GM08714 (cell line): ENCODE measurements at regions not wholly inside any gene's neighbourhood (a gene's known extent, or its start where the extent isn't known, plus 50 kb on each side); places are given as distances from the start of the nearest gene placed in this dataset.

Source experiments
- H3K4me3 ChIP-seq: fragments of 200-500 bp; sonication (Bioruptor generic); 2 replicates; pipeline ENCODE4 v1.5.1; 2014; ENCODE audit warnings: mild to moderate bottlenecking, low read length, inconsistent platforms
- ZNF274 ChIP-seq: IDR thresholded peaks from 2 replicates; pipeline ENCODE4 v1.6.1; 2012; ENCODE audit warnings: mild to moderate bottlenecking, low read depth, low read length

DNA sequence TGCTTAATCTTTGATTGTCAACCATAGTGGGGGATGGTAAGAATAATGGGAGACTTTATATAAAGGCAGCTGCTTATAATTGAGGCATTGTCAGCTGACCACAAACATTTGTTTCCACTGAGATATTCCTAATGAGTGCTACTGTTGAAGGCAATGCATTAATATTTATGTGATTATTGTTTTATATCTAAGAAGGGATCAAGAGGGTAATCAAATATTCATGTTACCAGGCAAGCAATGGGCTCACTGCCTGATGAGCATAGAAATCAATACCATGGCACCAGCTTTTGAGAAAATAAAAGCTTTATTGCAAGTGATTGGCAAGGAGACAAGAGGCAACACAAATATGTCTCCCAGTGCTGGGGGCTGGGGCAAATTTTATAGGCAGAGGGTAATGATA, 706.7 kb upstream of the ADAMTS5 start:
- TF ChIP-seq ZNF274: no peak
- no peak overlapping the region for H3K4me3 ChIP-seq

DNA sequence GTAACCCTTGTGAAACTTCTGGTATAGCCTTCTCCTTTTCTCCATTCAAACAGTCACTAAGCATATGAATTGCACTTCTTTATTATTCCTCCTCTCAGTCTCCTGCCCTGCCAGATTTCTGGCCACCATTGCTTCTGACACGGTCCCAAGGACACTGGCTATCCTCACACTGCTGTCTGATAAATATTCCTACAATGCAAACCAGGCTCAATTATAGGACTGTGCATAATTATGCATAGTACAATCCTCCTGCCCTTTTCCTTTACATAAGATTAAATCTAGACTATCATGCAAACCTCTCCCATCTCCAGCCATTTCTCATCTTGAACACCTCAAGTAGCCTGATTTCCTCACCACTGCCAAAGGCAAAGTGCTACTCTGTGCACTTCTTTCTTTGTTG, 704.3 kb upstream of the ADAMTS5 start:
- TF ChIP-seq ZNF274: no peak

DNA sequence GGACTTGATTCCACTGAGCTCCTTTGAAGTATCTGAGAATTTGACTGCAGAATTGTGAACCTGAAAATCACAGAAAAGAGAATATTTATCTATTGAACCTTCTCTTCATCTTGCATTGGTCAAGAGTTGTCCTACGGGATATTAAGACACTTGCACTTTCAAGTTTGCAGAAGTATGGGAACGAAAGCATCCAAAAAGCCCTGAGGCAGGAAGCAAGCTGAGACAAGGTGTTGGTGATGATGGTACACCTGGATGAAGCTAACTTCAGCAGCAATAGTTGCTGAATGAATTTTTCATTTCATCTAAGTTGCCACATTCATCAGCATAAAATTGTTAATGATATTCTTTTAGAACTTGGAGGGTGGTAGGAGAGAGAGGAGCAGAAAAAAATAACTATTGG, 686.6 kb upstream of the ADAMTS5 start:
- no peak for TF ChIP-seq ZNF274

More for the DNA sequence above, 704.3 kb upstream of the ADAMTS5 start:
- no peak overlapping the region for H3K4me3 ChIP-seq

DNA sequence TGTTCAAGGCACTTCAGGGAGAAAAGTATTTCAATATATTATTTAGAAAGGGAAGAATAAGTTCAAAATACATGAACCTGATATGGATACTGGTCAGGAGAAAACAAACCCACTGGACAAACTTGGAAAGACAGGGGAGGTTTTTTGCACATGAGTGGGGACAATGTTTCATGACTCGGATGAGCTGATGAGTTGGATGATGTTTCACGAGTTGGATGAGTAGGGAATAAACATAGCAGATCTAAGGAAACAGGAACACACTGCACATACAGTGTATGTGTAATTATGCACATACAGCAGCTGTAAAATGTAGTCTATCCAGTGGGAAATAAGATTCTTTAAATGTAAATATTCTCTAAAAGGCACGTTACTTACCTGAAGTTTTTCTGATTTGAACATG, 682.9 kb upstream of the ADAMTS5 start:
- TF ChIP-seq ZNF274: no peak
- H3K4me3 ChIP-seq: no peak overlapping the region

More for the DNA sequence above, 686.6 kb upstream of the ADAMTS5 start:
- H3K4me3 ChIP-seq: no peak overlapping the region

DNA sequence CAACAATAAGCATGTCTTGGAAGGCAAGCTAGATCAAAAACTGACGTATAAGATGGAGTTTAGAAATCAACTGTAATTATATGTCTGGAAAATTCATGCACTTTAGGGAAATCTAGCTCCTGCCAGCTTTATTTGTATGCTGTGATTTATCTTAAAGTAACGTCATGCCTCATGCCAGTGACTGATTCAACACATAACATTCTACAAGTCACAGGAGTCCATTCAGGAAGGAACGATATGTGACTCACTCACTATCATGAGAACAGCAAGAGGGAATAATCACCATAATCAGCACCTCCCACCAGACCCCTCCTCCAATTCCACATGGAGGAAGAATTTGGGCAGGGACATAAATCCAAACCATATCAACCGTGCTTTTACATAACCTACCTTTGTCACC, 682.4 kb upstream of the ADAMTS5 start:
- H3K4me3 ChIP-seq: no peak overlapping the region
- TF ChIP-seq ZNF274: no peak

DNA sequence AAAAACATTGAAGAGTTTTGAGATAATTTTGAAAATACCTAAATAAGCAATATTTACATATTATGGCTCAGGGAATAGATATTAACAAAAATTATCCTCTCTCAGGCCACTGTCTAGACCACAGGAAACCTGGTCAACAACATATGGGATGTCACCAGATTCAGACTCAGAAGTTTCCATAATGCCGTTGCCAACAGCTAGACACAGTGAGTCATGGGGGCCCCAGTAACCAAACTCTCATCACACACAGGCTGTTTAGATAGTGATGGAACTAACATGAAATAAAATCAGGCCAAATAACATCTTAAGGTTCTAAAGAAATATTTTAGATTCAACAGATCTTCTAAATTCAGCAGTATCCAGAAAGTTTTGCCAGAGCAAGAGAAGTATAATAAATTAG, 681.7 kb upstream of the ADAMTS5 start:
- TF ChIP-seq ZNF274: no peak
- H3K4me3 ChIP-seq: no peak overlapping the region

DNA sequence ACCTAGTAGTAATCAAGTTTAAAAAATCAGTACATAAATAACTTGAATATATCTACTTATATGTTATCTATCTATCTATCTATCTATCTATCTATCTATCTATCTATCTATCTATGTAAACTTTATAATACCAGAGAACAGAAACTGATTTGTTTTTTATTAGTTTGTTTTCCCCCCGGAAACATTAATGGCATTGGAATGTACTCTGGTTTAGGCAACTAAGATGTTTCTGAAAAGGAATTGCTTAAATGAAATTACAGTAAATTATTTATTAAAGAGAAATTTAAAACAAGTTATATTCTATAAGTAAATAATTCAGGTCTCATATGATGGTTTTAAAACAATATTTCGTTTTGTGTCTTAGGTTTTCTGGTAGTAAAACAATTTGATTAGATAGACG, 681.0 kb upstream of the ADAMTS5 start:
- no peak for TF ChIP-seq ZNF274
- H3K4me3 ChIP-seq: no peak overlapping the region

DNA sequence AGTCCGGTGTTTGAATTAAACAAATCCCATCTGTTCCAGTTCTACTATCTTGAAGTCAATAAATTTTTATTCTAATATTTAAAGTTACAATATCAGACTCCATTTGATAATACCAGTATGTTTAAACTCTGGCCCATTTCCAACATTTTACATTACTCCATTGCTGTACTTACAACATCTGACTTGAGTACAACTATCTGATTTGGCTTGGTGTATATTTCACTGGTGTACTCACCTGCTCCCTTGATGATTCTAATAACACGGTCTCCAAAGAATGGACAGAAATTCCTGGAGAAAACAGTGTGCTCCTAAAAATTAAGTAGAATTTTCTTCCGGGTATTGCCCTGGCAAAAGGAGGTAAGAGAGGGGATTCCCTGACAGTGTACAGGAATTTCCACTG, 680.5 kb upstream of the ADAMTS5 start:
- TF ChIP-seq ZNF274: no peak
- H3K4me3 ChIP-seq: no peak overlapping the region

DNA sequence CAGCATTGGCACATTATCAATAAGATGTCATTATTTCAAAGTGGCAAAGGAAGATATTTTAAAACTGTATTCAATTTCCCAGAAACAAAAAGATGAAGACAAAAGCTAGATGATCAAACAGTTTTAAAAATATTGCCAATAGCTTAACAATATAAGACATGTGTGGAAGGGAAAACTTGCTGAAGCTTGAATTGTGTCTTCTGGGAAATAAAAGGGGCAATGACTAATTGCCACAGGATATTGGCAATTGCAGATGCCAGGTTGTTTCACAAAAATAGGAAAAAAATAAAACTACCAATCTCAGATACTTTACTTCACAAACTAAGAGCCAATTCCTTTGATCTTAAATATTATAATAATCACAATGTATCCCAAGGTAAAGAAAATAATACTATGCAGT, 679.8 kb upstream of the ADAMTS5 start:
- no peak for TF ChIP-seq ZNF274

DNA sequence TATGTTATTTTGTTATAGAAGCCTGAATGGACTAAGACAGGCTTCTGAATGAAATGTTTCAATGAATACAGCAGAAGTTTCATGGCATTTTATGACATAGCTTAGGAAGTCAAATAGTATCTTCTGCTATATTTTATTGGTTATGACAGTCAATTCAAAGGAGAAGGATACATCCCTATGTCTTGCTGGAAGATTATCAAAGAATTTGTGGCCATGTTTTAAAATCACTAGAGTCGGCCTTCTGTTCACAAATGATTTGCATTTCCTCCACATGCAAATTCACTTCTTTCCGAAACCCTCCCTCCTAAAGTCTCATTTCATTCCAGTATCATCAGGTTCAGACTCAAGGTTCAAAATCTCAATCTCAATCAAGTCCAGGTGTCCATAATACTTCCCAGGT, 679.2 kb upstream of the ADAMTS5 start:
- no peak for TF ChIP-seq ZNF274
- no peak overlapping the region for H3K4me3 ChIP-seq

More for the DNA sequence above, 679.8 kb upstream of the ADAMTS5 start:
- no peak overlapping the region for H3K4me3 ChIP-seq

DNA sequence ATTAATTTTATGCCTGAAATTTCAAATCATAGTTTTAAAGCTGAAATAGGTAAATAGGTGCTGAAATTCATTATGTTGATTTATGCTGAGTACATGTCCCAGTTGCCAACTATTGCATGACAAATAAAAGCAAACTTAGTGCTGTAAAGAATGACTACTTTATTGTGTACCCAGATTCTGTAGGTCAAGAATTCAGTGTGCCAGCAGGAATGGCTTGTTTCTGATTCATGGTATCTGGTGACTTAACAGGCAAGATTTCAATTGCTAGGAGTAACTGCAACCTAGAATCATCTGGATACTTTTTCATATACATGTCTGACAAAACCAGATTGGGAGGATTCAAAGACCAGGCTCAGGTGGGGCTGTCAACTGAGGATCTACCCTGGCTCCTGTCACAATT, 678.4 kb upstream of the ADAMTS5 start:
- TF ChIP-seq ZNF274: no peak
- H3K4me3 ChIP-seq: no peak overlapping the region

DNA sequence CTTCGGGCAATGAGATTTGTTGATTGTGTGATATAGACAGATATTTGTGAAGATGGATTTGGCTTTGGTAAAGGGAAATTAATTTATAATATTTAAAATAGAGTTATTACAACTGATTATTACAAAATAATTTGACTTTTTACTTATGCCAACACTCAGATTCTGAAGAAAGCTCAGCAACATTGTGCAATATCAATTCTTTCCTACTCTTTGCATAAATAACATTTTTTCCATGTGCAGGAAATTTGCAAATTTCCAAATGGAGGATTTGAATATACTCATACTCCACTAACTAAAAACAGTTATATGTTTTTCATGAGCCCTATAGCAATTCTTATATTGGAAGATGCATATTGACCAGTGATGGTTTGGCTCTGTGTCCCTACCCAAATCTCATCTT, 676.4 kb upstream of the ADAMTS5 start:
- no peak overlapping the region for H3K4me3 ChIP-seq
- no peak for TF ChIP-seq ZNF274

DNA sequence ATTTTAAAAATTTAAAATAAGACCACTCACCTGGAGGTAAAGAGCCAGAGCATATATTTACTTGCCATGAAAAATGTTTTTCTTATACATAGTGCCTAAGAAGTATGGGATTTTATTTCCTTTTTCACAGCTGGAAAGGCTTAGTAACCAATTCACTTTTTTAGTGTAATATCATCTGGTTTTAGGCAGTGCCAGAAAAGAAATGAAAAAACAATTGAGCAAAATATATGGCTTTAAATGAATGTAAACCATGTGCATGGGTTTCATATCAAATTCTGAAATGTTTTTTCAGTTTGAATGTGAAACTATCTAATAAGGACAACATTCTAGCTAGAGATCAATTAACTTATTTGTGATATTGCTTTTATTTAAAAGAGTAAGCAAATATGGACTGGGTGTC, 672.4 kb upstream of the ADAMTS5 start:
- H3K4me3 ChIP-seq: no peak overlapping the region
- TF ChIP-seq ZNF274: no peak

DNA sequence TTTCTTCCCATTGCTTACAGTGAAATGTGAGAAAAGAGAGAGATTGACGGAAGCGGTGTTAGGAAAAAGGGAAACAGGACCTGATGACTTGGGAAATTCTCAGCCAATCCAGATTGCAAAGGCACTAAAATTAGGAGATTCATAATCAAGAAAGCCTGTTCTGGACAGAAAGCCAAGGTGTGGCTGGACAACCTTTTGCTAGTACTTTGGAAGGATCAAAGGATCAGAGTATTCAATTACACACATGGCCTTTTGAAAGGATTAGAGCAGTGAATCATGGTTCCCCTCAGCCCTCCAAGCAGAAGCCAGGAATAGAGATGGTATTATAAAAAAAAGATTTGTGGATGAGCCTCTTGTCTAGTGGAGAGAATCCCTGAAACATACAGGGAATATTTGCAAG, 669.8 kb upstream of the ADAMTS5 start:
- no peak overlapping the region for H3K4me3 ChIP-seq
- TF ChIP-seq ZNF274: no peak

DNA sequence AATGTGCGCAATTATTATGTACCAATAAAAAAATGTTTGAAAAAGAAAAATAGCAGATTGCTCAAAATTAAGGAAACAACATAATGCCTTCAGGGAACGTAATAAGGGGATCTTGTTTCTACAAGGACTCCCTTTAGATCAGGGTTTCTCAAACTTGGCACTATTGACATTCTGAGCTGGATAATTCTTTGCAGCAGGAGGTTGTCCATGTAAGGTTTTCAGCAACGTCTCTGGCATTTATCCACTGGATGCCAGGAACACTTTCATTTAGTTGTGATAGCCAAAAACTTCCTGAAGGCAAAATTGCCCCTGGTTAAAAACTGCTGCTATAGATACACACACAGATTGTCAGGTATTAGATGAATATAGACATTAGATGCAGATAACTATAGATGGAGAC, 666.7 kb upstream of the ADAMTS5 start:
- TF ChIP-seq ZNF274: no peak
- no peak overlapping the region for H3K4me3 ChIP-seq

DNA sequence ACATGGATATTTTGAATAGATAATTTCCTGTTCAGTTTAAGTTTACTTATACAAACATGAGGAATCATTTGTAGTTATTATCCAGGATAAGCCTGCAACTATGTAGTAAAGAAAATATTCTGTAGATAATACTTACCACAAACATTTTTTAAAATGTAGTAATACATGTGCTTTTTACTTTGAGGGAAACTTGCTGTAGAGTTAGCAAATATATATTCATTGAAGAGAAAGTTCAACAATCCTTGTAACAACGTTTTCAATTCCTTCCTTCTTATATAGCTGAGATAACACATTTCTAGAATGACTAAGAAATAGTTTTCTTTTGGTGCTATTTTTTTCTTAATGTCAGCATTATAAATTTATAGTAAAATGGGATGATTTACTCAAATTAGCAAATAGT, 664.6 kb upstream of the ADAMTS5 start:
- no peak for TF ChIP-seq ZNF274
- no peak overlapping the region for H3K4me3 ChIP-seq

DNA sequence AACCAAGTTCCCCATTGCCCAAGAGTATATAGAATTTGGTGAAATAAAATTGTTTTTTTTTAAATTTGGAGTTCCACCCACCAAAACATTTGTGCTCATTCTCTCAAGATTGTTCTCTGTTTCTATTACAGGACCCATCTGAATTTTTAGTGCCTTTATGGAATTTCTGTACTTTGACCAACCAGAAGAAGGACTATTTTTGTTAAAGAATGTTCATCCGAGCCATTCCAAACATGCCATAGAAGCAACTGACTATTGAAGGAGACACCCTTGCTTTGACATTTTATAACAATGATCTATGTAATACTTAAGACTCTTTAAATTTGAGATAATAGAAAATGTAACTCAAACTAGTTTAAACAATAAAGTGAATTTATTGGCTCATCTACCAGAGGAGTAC, 655.7 kb upstream of the ADAMTS5 start:
- no peak overlapping the region for H3K4me3 ChIP-seq
- TF ChIP-seq ZNF274: no peak

DNA sequence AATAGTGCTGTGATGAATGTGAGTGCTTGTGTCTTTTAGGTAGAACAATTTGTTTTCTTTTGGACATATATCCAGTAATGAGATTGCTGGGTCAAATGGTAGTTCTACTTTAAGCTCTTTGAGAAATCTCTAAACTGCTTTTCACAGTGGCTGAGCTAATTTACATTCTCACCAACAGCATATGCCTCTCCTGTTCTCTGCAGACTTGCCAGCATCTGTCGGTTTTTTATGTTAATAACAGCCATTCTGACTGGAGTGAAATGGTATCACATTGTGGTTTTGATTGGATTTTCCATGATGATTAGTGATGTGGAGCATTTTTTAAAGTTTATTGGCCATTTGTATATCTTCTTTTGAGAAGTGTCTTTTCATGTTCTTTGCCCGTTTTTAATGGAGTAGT, 647.3 kb upstream of the ADAMTS5 start:
- no peak overlapping the region for H3K4me3 ChIP-seq
- TF ChIP-seq ZNF274: no peak
